ACHN (cell line): ENCODE measurements at regions not wholly inside any gene's neighbourhood (a gene's known extent, or its start where the extent isn't known, plus 50 kb on each side); places are given as distances from the start of the nearest gene placed in this dataset.

Experiments used
- DNase-seq: peaks from one replicate; pipeline ENCODE4 v3.0.0-alpha.2; 2015
- in situ Hi-C: cut with HindIII; loops from 2 replicates; pipeline ENCODE4 v1.10.0; 2017; ENCODE audit warnings: low sequenced_read_pairs, low pct_ligation_motif_present, low pct_unique_long_range_greater_than_20kb

DNA sequence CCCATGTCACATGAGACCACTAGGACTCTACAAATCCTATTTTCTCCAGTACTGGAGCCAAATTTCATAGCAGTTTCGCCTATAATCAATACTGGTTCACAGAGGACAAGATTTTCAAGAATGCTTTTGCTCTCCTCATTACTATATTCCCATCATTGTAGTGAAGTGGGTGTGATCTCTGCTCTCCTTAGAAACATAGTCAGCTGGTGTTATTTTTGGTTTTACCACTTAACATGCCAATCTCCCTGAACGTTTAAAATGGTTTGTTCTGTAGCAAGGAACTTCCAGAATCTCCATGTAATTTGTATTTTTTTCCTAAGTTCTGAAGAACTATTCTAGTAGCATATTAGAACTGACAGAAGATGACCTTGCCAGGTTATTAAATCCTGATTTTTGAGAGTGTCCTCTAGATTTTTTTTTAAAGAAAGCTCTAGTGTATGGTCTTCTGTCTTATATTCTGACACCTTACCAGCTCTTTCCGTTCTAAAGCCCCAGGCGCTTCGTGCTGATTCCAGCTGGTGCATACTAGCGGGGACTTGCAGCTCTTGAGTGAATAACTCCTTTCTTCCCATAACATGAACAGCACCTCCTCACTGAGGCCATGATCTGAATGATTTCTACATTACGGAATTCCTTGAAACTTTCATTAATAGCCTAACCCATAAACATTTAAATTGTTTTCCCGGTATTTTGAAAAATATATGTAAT lies 1372.9 kb downstream of the TECRL start:
- in situ Hi-C loops, result no loop called here
- no peak for DNase-seq

GRCh38 chr4:63029380-63029779 lies 1379.9 kb downstream of the TECRL start:
- DNase-seq, result no peak
- in situ Hi-C loops, result no loop called here

GRCh38 chr4:63020661-63021060 lies 1388.6 kb downstream of the TECRL start:
- DNase-seq, result no peak
- in situ Hi-C loops, result no loop called here

DNA sequence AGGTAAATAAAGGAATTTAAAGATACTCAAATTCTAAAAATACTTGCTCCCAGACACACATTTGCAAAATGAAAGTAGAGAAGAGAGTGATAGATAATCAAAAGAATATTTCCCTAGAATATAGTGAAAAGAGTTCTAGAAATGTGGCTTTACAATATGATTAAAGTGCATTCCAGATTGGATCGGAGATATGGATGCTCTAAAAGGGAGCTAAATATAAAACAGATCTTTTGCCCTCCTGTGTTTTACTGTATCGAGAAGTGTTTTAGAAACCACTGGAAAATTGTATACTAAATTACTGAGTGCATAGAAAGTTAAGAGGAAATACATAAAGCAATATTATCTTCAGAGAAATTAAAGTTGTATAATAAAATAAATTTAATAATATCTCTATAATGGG lies 1392.0 kb downstream of the TECRL start:
- in situ Hi-C loops, result no loop called here
- DNase-seq, result no peak

GRCh38 chr4:62970846-62971245 lies 1438.4 kb downstream of the TECRL start:
- DNase-seq, result no peak
- in situ Hi-C loops, result no loop called here

DNA sequence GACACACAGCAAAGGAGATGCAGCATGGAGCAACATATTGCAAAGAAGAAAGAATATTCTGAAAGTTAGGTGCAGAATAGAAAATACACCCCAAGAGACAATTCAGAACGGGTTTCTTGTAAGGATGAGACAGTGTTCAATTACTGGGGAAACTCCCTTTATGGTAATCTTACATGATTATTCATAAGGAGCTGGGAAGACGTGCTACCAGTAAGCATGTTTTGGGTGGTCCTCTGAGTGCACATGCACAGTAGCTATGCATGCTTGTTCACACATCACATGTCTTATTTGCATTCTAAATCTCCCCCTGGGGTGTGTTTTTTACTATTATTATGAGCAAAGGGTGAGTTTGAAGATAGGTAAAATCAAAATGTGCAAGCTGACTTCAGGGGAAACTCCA lies 1448.8 kb downstream of the TECRL start:
- in situ Hi-C loops, result no loop called here
- no peak for DNase-seq

- no peak for DNase-seq
- in situ Hi-C loops, result no loop called here
Measured at GRCh38 chr4:62953752-62954151, 1455.5 kb downstream of the TECRL start.

GRCh38 chr4:62952366-62952765 lies 1456.9 kb downstream of the TECRL start:
- in situ Hi-C loops, result no loop called here
- no peak for DNase-seq

- no peak for DNase-seq
- in situ Hi-C loops, result no loop called here
Measured at GRCh38 chr4:62948108-62948507, 1461.1 kb downstream of the TECRL start.

DNA sequence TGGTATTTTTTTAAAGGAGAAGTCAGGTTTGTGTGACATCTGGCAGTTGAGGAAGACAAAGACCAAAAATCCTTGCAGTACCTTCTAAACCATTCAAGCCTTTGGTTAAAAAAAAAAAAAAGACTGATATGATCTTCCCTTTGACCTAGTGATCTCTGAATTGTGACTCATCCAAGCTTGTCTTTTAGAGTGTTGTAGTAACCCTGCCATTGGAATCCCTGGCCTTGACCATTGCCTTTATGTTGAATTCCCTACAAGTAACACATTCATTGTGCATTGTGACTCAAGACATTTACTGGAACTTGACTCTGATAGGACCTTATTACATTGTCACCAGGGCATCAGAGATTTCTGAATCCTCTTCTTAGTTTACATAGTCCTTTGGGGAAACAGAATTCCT lies 1469.0 kb downstream of the TECRL start:
- DNase-seq, result no peak
- in situ Hi-C loops, result no loop called here

DNA sequence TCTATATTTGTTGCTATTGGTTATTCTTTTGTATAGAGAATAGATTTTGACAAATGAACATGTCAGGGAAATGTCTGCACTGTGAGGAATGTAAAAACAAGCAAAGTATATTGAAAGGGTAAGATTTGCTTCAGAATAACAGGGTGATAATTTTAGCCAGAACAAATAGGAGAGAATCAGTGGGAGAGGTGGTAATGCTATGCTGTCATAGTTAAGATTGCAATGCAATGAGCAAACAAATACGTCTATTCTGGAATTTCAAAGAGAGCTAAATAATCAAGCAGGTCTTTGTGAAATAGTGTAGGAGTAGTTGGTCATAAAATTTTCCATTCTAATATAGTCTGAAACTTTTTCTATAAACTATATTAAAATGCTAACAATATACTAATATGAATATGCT lies 1478.4 kb downstream of the TECRL start:
- in situ Hi-C loops, result no loop called here
- no peak for DNase-seq

DNA sequence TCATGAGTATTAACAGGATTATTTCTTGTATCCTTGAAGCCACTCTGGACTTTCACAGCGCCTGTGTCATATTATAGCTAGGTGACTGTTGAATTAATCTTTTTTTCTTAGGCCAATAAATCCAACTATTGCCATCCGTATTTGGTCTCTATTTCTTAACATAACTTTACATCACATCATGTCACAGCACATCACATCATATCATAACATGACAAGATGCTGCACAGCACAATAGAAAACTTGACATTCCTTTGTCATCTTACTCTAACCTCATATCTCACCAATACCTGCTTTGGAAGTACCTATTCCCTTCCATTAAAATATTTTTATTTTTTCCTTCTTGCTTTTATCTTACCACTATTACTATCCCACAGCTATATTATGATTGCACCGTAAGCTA lies 1480.8 kb downstream of the TECRL start:
- in situ Hi-C loops, result no loop called here

GRCh38 chr4:62927574-62927973 lies 1481.7 kb downstream of the TECRL start:
- in situ Hi-C loops, result no loop called here
- DNase-seq, result no peak

More for the DNA sequence above, 1480.8 kb downstream of the TECRL start:
- no peak for DNase-seq

DNA sequence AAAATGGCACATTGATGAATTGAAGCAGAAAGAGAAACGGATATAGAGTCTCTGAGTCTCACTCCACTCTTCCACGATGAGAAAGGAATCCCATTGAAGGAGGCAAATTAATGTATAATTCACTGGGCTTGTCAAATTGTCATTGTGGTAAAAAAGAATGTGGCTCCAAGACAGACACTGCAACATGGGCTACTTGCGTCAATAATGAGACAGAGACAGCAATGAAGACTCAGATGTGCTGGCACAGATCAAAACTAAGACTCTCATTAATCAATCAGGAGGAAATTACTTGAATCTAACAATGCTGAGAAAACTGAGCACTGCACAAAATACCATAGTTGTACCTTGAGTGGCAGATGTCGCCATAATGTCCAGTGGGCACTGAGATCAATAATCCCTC lies 1485.5 kb downstream of the TECRL start:
- in situ Hi-C loops, result no loop called here
- DNase-seq, result no peak

DNA sequence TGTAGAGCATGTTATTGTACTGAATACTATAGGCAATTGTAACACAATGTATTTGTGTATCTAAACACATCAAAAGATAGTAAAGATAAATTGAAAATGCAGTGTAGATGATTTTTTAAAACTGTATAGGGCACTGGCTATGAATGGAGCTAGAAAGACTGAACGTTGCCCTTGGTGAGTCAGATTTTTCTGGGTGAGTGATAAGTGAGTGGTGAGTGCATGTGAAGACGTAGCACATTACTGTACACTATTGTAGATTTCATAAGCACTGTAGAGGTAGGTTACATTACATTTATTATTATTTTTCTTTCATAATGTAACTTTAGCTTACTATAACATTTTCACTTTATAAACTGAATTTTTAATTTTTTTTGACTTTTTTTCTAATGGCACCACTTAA lies 1491.6 kb downstream of the TECRL start:
- no peak for DNase-seq
- in situ Hi-C loops, result no loop called here

GRCh38 chr4:62914758-62915157 lies 1494.5 kb downstream of the TECRL start:
- no peak for DNase-seq
- in situ Hi-C loops, result no loop called here

GRCh38 chr4:62913065-62913464 lies 1496.2 kb downstream of the TECRL start:
- DNase-seq, result no peak
- in situ Hi-C loops, result no loop called here

DNA sequence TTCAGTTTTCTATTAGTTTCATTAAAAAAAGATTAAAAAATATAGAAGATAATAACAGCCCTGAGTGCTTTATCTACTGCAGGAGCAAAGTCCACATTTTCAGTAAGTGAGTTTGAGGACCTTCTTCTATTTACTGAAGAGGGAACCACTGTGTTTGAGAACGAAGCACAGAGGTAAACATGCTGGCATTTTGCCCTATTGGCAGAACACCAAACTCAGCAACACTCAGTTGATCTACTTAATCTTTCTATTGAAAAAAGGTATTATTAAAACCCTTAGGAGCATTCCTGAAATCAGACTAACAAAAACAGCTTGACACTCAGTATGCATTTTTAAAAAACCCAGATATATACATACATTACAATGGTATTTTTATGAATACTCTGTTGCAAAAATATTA lies 1496.7 kb downstream of the TECRL start:
- in situ Hi-C loops, result no loop called here
- no peak for DNase-seq

DNA sequence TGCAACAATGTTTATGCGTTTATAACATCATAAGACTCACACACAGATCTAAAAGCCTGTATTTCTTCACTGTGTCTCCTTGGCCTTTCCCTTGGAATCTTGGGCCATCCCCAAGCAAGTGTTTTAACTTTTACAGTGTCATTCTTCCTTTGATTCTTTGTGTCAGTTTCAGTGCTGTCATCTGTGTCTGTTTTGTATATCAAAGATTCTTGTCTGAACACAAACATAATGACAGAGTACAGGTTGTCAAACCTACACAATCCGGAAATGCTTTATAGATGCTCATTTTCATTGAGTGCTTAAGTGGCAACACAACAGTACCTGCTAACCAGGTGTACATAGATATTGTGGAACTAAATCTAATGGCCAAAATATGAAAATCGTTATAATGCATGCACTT lies 1500.0 kb downstream of the TECRL start:
- no peak for DNase-seq
- in situ Hi-C loops, result no loop called here

GRCh38 chr4:62901101-62901500 lies 1508.1 kb downstream of the TECRL start:
- no peak for DNase-seq
- in situ Hi-C loops, result no loop called here
